ENCODE measurements at regions not wholly inside any gene's neighbourhood (a gene's known extent, or its start where the extent isn't known, plus 50 kb on each side); places are given as distances from the start of the nearest gene placed in this dataset.
A peak's percentile ranks its signal among the peaks of the same experiment; 100 is the strongest.

DNA sequence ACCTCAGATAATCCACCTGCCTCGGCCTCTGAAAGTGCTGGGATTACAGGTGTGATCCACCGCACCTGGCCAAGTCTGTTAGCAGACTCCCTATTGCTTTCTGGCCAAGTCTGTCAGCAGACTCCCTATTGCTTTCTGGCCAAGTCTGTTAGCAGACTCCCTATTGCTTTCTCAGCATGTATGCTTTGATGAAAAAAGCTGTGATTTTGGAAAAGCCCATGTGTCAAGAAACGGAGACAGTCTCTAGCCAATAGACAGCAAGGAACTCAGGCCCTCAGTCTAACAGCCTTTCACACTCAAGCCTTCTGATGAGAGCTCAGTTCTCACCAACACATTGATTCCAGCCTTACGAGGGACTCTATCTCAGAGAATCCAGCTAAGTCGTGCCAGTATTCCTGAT, 158.8 kb upstream of the KRR1 start:
- no peaks in the 10 kb centered on the region for H3K27me3 ChIP-seq (ENCODE audit: control insufficient read depth in 4 of 4, insufficient read depth in 4 of 4, low read length in 3 of 4)
- H3K9me3 ChIP-seq (ENCODE audit: control insufficient read depth in 4 of 4, low read length in 3 of 4): no peaks in the 10 kb centered on the region
- WGBS: 71% methylated on average over 5 of the region's 5 CpGs
- no peak overlapping the region for H3K27ac ChIP-seq (ENCODE audit: low read depth in 1 of 2, low read length in 2 of 2)
- H3K4me3 ChIP-seq (ENCODE audit: low read depth in 1 of 3, low read length in 3 of 3): no peak overlapping the region
- H3K9ac ChIP-seq (ENCODE audit: low read depth in 1 of 2, low read length in 2 of 2): no peak overlapping the region
- peaks cover 2 to 15% (median 9%) of the 10 kb centered on the region in 4 donors for H3K4me1 ChIP-seq (ENCODE audit: control insufficient read depth in 4 of 4, insufficient read depth in 4 of 4, low read length in 3 of 4)
- DNase-seq (ENCODE audit: low spot score): no peak
- no peak for TF ChIP-seq YY1 (IDR thresholded peaks at IDR 0.05)
- no peak for TF ChIP-seq RXRA (IDR thresholded peaks at IDR 0.05)
- no peak for TF ChIP-seq NR2F2 (IDR thresholded peaks at IDR 0.05)
- no peak for TF ChIP-seq GABPA (IDR thresholded peaks at IDR 0.05 in 1 of 2, conservative IDR thresholded peaks at IDR 0.05 in 1 of 2)
- TF ChIP-seq ATF3 (IDR thresholded peaks at IDR 0.05): no peak
- TF ChIP-seq HNF4A (conservative IDR thresholded peaks at IDR 0.05): no peak
- no peak for TF ChIP-seq CTCF (IDR thresholded peaks at IDR 0.05; ENCODE audit: low read depth, low read length, missing input control)
- TF ChIP-seq SP1 (IDR thresholded peaks at IDR 0.05): no peak
- TF ChIP-seq FOXA2 (IDR thresholded peaks at IDR 0.05): no peak
- TF ChIP-seq REST (IDR thresholded peaks at IDR 0.05): no peak
- TF ChIP-seq RAD21 (IDR thresholded peaks at IDR 0.05): no peak
- TF ChIP-seq MAX (IDR thresholded peaks at IDR 0.05): no peak
- TF ChIP-seq, protein P1, sequence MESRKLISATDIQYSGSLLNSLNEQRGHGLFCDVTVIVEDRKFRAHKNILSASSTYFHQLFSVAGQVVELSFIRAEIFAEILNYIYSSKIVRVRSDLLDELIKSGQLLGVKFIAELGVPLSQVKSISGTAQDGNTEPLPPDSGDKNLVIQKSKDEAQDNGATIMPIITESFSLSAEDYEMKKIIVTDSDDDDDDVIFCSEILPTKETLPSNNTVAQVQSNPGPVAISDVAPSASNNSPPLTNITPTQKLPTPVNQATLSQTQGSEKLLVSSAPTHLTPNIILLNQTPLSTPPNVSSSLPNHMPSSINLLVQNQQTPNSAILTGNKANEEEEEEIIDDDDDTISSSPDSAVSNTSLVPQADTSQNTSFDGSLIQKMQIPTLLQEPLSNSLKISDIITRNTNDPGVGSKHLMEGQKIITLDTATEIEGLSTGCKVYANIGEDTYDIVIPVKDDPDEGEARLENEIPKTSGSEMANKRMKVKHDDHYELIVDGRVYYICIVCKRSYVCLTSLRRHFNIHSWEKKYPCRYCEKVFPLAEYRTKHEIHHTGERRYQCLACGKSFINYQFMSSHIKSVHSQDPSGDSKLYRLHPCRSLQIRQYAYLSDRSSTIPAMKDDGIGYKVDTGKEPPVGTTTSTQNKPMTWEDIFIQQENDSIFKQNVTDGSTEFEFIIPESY (IDR thresholded peaks at IDR 0.05): no peak
- TF ChIP-seq JUND (IDR thresholded peaks at IDR 0.05): no peak
- no peak for TF ChIP-seq HNF4G (IDR thresholded peaks at IDR 0.05)
- TF ChIP-seq FOXA1 (IDR thresholded peaks at IDR 0.05): no peak
- H3K36me3 ChIP-seq (ENCODE audit: control insufficient read depth in 4 of 4, insufficient read depth in 3 of 4, low read depth in 1 of 4, low read length in 3 of 4): no peaks in the 10 kb centered on the region

GRCh38 chr12:75666939-75667334, 155.5 kb upstream of the KRR1 start:
- WGBS: 47% methylated on average over 2 of the region's 2 CpGs
- no peaks in the 10 kb centered on the region for H3K27me3 ChIP-seq (ENCODE audit: control insufficient read depth in 4 of 4, insufficient read depth in 4 of 4, low read length in 3 of 4)
- H3K4me1 ChIP-seq (ENCODE audit: control insufficient read depth in 4 of 4, insufficient read depth in 4 of 4, low read length in 3 of 4): peaks cover 2 to 15% (median 9%) of the 10 kb centered on the region in 4 donors
- no peaks in the 10 kb centered on the region for H3K9me3 ChIP-seq (ENCODE audit: control insufficient read depth in 4 of 4, low read length in 3 of 4)
- H3K27ac ChIP-seq (ENCODE audit: low read depth in 1 of 2, low read length in 2 of 2): peak overlapping the region in 1 of 2 donors; percentile 39
- DNase-seq (ENCODE audit: low spot score): no peak
- H3K9ac ChIP-seq (ENCODE audit: low read depth in 1 of 2, low read length in 2 of 2): no peak overlapping the region
- H3K36me3 ChIP-seq (ENCODE audit: control insufficient read depth in 4 of 4, insufficient read depth in 3 of 4, low read depth in 1 of 4, low read length in 3 of 4): no peaks in the 10 kb centered on the region
- no peak overlapping the region for H3K4me3 ChIP-seq (ENCODE audit: low read depth in 1 of 3, low read length in 3 of 3)
- no peak for TF ChIP-seq EGR1 (IDR thresholded peaks at IDR 0.05; ENCODE audit: low read depth in 2 of 2)
- TF ChIP-seq HNF4A (conservative IDR thresholded peaks at IDR 0.05): no peak
- TF ChIP-seq YY1 (IDR thresholded peaks at IDR 0.05): no peak
- no peak for TF ChIP-seq SP1 (IDR thresholded peaks at IDR 0.05)
- TF ChIP-seq RXRA (IDR thresholded peaks at IDR 0.05): no peak
- no peak for TF ChIP-seq ATF3 (IDR thresholded peaks at IDR 0.05)
- TF ChIP-seq FOXA1 (IDR thresholded peaks at IDR 0.05): no peak
- TF ChIP-seq CTCF (IDR thresholded peaks at IDR 0.05; ENCODE audit: low read depth, low read length, missing input control): no peak
- TF ChIP-seq JUND (IDR thresholded peaks at IDR 0.05): no peak
- TF ChIP-seq NR2F2 (IDR thresholded peaks at IDR 0.05): no peak
- TF ChIP-seq FOXA2 (IDR thresholded peaks at IDR 0.05): no peak
- no peak for TF ChIP-seq GABPA (IDR thresholded peaks at IDR 0.05 in 1 of 2, conservative IDR thresholded peaks at IDR 0.05 in 1 of 2)
- TF ChIP-seq, protein P1 (IDR thresholded peaks at IDR 0.05): no peak
- TF ChIP-seq MAX (IDR thresholded peaks at IDR 0.05): no peak

All from liver (tissue), 8 donors.